HG03196 (cell line): ENCODE measurements at regions not wholly inside any gene's neighbourhood (a gene's known extent, or its start where the extent isn't known, plus 50 kb on each side); places are given as distances from the start of the nearest gene placed in this dataset.

Experiments
- ATAC-seq: cut with Tn5 transposase; IDR thresholded peaks from one replicate; pipeline ENCODE4 v1.9.1; 2021; ENCODE audit not compliant: unreplicated experiment

DNA sequence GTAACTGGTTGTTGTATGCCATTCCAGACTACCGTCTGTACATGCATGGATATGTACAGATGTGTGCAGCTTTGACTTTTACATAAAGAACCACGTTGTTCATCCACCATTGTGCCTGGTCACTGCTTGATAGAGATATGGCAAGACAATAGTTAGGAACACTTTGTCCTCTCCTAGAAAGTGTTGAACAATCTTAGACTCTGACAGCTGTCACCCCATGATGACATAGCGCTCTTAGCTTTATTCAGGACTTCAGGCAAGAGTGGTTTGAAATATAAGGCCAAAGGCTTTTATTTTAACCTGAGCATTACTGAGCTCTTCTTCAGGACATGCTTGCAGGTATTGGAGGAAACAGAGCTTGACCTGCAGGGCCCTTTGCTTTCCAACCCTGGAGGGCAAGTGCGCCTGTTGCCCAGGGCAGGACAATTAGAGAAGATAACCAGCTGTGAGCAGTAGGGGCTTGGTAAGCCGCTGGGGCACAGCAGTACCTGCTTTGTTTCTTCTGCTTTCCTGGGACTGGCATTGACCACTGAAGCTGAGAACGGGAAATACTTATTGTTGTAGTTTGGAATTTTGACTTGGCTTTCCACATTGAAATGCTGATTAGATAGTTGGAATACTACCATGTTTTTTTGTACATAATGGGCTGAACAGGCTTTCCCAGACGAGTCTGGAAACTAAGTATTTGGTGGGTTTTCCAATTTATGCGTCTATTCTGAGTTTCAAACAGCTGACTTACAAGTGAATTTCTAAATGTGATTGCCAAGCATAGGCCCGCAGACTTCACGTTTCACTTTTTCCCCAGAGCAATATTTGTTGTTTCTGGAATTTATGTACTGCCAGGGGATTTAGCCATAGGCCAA, 51.1 kb downstream of the GARRE1 start:
- ATAC-seq, result no peak

DNA sequence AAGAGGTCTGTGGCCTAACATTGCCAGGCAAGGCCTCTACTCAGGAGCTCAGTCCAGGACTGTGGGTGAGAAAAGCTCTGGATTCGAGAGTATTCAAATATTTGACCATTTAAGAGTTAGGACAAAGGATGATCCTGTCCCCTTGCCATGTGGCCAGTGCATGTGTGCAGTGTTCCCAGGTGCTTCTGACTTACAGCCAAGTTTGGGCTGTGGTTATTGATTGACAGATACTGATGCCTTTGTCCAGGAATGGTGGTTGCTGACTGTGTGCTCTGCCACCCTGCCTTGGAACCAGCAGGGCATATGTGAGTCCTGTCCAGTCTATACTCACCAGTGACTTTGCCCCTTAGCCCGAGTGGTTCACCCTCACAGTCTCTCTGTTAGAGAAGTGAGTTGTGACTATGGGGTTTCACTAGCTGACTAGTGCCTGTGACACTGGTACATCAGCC, 51.9 kb downstream of the GARRE1 start:
- ATAC-seq, result no peak

DNA sequence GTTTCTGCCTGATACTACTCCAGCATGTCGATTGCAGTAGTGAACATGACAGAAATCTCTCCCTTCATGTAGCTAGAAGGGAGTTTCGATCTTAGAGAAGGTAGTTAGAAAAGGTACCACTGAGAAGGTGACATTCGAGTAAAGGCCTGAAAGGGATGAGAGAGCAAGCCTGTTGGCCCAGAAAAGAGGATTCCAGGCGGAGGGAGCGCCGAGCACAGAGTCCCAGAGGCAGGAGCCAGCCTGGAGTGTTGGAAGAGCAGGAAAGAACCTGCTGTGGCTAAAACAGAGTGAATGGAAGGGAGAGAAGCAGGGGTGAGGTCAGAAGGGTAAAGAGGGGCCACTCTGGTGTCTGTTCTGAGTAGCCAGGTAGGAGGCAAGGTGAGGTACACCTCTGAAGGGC, 52.5 kb downstream of the GARRE1 start:
- ATAC-seq, result no peak

DNA sequence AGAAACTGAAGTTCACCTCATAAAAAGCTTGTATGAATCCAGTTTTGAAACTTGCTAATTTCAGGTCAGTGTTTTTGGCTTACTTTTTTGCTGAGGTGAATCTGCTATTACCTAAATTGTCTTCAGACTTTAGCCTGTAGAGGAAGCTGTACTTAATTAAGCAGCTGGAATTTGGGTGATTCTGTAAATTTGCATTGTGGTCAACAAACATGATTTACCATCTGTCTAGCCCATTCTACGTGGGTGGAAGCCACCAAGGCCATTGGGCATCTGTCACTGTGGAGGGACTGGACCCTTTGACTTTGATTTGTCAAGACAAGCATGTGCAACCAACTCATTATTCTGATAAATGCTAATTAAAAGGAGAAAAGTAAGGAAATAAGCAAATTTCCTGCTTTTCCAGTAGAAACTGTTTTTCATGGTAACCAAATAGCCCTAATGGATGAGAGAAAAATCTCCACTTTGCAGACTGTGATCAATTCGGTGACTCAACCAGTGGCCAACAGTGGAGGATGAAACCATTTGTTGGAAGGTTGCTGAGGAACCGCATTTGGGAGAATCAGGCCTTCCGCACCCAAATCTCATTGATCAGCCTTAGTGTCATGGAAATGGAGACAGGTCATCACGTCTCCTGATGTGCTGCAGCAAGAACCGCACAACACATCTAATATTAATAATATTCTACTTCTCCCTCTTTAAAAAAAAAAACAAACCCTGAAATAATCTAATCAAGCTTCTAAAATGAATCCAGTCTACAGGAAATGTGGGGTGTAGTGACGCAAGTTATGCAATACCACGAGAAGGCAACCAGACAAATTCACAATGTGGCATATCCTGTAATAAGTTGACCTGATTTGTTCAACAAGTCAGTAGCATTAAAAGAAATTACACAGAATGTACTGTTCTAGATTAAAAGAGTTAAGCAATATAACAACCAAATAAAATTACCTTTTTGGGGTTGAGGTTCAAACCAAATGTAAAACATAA, 54.3 kb downstream of the GARRE1 start:
- ATAC-seq, result no peak

DNA sequence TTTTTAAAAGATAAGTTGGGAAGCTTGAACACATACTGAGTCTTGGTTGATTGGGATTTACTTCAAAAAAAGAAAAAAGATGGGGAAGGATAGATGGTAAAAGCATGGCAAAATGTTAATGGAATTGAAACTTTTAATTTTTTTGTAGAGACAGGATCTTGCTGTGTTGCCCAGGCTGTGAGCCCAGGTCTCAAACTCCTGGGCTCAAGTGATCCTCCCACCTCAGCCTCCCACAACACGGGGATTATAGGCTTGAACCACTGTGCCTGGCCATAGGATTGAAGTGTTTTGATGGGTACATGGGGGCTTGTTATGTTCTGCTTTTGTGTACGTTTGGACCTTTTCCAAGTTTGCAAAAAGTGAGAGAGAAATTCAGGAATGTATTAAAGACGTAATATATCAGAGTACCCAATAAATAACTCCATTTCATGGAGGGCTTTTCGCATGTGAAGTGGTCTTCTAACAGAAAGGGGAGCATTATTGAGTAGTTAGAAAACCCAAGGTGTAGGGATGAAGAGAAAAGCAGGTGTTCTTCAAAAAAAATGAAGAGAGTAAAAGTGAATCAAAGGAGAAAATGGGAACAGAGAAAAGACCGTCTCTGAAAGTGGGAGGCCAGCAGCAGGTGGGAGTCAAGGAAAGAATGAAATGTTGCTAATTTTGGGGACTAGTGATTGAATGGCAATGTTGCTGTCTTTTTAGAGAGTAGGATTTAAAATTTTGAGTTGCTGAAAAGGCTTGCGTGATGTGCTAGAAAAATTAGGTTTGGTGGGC, 55.2 kb downstream of the GARRE1 start:
- no peak for ATAC-seq

DNA sequence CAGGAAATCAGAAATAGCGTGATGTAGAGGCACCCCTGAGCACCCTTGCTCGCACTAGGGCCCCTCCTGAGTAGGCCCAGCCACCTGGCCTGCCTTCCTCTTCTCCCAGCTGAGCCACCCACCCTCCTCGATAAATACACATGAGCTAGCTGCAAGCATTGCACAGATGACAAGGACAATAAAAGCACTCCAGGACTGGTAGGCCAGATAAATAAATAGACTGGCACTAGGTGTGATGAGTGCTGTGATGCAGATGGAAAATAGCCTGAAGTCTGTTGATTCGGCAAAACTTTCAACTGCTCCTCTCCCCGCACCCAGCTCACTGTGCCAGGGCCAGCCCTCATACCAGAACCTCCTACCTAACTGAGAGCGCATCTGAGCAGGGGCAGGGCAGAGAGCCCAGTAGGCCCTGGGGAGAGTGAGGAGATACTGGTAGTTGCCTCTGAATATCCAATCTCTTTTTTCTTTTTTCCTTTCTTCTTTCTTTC, 54.5 kb upstream of the GPI start:
- no peak for ATAC-seq

DNA sequence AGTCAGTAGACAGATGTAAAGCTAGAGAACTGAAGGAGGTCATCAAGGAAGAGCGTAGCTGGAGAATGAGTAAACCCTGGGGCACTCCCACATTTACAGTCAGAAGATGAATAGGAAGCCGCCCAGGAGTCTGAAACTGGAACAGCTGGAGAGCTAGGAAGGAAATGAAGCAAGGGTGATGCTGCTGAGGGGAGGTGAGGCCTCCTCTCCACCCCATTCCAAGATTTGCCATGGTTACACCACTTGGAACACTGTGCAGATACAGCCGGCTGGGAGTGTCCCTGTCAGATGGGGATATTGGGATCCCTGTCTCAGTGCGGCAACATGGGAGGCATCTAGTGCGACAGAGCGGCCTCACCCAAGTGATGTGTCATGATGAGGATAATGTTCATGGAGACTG, 51.8 kb upstream of the GPI start:
- ATAC-seq, result no peak

DNA sequence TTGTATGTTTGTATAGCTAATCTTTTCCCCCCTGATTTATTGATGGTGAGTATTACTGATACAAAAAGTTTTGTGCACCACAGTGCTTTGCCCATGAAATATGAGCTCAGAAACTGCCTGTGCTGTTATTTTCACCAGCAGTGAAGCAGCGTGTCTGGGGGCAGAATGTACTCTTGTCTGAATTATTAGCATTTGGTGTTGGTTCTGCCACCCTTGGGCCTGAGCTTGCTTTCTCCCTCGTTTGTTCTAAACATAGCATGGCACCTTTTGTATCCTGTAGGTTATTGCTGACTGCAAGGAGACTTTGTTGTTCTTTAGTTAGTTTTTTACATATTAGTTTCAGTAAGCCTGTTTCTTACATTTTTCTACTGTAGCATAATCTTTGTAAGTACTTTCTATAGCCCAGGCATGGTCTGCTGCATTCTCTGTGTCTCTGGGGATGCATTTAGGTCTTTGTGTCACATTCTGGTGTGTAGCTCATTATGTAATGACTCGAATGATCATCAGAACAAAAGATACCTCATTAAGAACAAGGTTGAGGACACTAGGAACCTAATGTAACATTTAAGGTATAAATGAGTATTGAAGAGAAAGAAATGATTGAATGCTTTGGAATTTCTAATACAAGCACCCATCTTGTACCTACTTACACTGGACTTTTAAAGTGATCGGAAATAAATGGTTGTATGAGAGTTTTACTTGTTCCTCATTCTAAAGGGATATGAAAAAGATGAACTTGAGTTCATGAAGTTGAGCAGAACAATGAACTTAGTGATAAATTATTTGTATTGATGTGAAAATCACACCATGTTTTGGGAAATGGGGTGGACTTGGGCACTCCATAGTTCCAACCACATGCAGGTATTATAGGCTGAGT, 50.3 kb upstream of the GPI start:
- ATAC-seq, result peak; percentile 64
